ENCODE measurements at regions not wholly inside any gene's neighbourhood (a gene's known extent, or its start where the extent isn't known, plus 50 kb on each side); places are given as distances from the start of the nearest gene placed in this dataset.
A peak's percentile ranks its signal among the peaks of the same experiment; 100 is the strongest.
"Not testable (repeated sequence)": the region's sequence is repeated elsewhere in the genome, so short reads cannot be mapped to it uniquely, and the experiment has no call there.

DNA sequence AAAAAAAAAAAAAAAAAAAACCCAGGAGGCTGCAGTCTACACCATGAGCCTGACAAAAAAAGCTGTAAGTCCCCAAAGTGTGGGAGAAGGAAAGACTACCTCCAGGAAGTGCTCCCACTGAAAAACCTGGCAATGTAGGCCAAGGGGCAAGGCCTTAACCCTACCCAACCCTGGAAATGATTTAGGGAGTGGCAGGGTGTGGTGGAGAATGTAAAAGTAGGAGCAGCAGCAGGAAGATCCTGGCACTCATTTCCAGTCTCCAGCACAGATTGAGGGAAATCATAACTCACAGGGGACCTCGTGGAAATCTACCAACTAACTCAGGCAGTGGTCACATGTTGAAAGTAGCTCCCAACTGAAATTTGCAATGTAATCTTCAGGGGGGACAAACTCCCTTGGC, 839.5 kb downstream of the EPHA3 start:
- DNase-seq = no peak

DNA sequence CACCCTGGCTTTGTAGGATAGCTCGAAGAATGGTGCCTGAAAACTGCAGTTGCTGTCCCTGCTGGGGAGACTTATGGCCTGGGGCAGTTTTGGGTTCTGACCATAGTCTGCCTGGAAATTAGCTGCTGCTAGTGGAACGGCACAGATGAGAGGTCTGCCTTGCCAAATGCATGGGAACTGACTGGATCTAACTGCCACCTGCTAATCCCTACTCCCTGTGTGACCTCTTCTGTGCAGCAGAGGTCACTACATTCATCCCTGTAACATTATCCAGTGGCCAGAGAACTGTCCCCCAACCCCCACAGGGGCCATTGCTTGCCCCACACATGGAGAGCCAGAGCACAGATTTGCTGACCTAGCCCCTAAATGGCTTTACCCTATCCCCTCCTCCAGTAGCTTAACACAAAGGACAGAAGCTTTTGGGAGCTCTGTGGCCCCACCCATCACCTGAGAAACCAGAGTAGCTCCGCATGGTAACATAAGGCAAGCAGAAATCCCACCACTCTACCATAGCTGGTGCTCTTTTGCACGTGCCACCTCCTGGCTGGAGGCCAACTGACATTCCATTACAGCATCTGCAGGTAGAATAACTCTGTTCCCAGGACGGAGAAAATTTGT, 840.0 kb downstream of the EPHA3 start:
- DNase-seq = no peak

DNA sequence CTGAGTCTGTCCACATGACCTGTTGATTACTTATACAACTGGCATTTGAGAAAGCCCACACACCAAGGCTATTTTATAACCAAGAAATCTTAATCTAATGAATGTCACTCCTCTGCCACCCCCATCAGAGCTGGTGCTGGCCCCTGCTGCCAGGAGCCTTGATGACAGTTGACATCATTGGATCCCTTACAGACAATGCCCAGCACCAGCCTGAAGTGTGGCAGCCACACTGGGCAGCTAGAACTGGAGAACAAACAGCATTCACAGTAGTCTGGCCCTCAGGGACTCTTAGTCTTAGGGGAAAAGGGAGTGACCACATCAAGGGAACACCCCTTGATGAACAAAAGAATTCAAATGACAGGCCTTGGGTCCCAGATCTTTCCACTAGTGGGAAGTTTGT, 840.6 kb downstream of the EPHA3 start:
- no peak for DNase-seq

DNA sequence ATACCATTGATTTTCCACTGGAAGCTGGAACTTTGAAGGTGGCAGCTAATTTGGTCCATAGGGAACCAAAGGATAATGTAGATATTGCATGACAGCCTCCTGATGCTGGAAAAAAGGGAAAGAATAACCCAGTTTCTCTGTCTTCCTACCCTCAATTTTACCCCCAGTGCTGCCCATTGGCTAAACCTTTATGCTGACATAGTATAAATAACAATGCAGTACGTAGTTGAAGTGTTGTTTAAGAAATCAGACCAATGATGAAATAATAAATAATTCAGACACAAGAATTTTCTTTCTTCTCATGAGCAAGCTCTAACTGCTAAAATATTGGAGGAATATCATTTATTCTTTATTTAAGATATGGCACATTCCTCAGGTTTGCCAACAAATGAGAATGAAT, 843.4 kb downstream of the EPHA3 start:
- DNase-seq = no peak

DNA sequence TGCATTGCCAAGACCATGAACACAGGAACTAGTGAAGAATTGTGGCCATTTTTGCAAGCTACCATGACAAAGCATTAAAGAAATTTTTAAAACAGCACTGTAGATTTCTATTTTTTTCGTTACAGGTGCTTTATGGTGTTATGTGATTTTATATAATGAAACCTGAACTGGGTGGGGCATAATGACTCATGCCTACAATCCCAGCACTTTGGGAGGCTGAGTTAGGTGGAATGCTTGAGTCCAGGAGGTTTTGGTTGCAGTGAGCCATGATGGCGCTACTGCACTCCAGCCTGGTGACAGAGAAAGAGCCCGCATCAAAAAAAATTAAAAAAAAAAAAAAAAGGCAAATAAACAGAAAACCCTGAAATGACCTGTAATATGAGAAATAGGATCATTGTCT, 846.7 kb downstream of the EPHA3 start:
- DNase-seq = no peak

DNA sequence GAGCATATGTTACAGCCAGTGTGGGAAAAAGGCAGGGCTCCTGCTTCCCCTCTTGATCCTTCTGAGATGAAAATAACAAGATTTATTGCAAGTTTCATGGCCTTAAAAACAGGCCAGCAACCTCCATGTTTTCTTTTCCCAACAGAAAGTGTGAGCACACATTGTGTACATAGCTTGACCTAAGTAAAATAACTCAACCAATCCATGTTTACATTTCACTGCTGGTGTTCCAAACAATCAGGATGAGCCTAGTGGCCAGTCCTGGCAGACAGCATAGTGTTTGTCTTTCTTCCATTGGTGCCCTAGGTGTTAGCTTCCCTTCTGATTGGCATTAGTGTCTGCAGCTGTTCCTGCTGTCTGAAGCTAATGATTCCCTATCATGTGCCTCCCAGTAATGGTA, 847.7 kb downstream of the EPHA3 start:
- no peak for DNase-seq

DNA sequence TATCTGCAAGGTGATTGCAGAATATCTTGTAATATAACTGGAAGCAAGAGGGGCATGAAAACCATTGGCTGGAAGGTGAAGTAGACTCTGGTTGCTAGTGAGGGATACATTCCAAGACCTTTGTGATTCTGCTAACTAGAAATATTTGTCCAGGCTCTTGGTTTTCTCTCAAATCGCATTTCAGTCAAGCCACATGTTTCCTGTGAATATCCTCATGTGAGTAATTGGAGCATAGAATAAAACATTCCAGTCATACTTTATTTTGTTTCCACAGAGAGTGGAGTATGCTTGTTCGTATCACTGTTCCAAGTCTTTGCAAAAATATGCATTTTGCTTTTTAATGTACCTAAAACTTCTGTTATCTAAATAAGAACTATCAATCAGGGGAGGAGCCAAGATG, 850.0 kb downstream of the EPHA3 start:
- no peak for DNase-seq

DNA sequence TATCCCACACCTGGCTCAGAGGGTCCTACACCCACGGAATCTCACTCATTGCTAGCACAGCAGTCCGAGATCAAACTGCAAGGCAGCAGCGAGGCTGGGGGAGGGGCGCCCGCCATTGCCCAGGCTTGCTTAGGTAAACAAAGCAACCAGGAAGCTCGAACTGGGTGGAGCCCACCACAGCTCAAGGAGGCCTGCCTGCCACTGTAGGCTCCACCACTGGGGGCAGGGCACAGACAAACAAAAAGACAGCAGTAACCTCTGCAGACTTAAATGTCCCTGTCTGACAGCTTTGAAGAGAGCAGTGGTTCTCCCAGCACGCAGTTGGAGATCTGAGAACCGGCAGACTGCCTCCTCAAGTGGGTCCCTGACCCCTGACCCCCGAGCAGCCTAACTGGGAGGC, 850.7 kb downstream of the EPHA3 start:
- DNase-seq = not testable (repeated sequence)

DNA sequence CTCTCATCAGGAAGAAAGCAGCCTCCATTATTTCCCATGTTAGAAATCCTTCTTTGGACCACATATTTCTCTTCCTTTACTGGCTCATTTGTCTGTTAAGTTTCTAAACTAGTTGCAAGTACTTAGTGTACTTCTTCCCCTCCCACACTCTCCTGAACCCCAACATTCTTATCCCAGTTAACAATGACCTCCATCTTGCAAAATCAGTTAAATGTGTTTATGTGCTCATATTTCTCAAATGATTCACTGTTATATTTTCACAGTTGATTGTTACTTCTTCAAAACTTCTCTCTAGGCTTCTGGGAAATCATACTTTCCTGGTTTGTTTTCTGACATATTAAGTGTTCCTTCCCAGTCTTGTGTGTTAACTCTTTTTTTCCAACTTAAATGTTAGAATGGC, 856.9 kb downstream of the EPHA3 start:
- no peak for DNase-seq

DNA sequence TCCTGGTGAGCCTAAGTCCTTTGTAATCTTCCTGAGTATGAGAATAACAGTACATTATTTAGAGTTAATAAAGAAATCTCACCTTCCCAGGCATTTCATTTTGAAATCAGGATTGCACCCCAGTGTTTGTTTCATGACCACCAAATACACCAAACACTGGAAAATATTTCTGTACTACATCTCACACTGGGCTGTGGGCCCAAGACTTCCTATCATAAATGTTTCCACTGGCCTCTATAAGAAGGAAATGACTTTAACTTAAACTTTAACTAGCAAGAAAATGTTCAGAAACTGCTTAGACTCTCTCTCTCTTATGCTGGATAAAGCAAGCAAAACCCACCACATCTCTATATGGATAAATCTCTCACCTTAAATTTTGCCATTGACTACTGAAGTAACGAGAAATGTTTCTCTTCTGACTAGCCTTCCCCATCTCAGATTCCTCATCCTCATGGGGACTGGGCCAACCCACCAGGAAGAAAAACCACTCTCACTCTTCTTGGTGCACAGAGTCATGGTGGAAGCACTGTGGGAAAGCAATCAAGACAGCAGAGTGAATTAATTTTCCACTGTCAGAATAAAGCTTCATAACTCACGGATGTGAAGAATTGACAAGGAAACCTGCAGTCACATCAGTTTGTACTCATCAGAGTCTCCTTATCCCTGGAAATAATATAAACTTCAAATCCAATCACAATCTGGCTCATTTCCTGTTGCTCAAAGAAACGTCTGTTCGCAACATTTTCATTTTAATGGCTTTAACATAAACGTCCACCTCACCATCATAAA, 859.6 kb downstream of the EPHA3 start:
- no peak for DNase-seq

DNA sequence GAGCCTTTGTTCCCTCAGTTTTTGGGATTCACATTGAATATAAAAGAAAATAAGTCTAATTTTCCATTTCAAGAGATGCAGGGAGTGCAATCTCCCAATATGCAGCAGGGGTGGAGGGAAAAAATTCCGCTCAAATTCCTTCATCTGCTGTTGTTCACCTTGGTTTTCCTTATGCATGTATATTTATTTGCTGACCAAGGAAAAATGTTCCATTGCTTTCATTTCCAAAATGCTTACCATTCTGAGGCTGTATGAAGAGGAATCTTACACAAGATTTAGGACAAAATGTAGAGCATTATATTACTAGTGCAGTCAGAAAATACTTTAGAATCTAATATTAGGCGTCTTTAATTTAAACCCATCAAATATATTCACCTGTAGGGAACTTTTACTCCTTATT, 863.9 kb downstream of the EPHA3 start:
- DNase-seq = no peak

DNA sequence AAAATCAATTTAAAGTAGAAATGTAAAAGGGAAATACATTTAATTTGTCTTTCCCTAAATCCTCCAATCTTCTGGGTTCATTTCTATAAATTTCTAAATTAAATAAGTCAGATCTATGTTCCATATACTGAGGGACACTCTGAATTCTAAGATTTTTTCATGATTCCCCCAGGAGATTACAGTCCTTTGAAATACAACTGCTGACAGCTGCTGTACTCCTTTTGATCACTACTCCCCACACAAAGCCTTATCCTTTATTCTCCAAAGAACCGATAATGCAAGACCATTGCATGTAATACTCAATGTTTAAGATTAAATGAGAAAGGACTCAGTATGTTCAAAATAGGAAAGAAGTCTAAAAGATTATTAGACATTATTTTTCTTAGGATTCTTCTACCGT, 865.7 kb downstream of the EPHA3 start:
- no peak for DNase-seq

DNA sequence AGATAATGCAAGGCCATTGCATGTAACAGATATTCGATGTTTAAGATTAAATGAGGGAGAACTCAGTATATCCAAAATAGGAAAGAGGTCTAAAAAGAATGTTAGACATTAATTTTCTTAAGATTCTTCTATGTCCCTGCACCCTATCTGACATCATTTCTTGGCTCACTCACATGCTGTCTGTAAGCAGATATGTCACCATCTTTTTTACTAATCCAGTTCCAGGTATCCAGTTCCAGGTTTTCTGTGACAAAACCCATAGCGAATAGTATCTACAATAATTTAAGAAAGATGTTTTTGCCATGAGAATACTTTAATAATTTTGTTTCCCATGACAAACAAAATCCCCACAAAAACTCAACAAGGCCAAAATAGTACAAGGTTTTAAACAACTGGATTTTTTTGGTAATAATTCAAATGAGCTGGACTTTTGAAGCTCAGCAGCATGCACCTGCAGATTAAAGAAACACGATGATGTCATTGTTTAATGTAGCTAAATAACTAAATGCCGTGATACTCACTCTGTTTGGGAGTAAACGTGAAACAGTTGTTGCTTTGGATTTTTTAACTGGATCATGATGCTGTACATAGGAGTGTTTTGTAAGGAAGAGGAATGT, 867.6 kb downstream of the EPHA3 start:
- no peak for DNase-seq

DNA sequence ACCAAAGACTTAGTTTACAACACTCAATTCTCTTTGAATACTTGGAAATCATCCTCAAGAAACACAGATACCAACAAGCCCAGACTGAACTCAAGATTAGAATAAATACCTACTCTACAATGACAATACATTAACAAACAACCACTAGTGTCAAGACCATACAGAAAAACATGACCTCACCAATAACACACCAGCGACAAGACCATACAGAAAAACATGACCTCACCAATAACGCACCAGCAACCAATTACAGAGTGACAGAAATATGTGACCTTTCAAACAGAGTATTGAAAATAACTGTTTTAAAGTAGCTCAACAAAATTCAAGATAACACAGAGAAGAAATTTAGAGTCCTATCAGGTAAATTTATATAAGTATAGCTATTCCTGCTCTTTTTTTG, 876.0 kb downstream of the EPHA3 start:
- no peak for DNase-seq

DNA sequence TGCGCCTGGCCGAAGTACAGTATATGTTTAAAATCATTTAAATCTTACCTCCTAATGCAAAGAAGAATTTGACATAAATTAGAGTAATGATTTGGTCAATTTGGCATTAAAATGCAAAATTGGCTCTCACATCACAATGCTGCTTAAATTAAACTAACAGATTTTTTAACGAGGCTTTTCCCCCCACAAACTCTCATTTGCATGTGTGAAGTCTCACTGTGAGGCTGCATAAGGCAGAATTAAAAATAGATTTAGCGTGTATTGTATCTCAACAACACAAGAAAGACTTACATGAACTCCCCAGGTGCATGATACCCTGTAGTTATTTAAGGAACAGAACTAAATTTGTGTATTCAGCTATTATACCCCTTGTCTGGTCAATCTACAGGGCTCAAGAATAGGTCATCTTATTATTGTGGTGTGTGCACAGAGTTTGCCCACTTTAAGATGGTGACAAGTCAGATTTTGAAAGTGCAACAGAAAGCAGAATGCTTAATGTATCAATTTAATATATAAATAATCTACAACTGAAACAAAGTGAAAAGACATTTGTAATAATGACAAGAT, 897.9 kb downstream of the EPHA3 start:
- DNase-seq = no peak

DNA sequence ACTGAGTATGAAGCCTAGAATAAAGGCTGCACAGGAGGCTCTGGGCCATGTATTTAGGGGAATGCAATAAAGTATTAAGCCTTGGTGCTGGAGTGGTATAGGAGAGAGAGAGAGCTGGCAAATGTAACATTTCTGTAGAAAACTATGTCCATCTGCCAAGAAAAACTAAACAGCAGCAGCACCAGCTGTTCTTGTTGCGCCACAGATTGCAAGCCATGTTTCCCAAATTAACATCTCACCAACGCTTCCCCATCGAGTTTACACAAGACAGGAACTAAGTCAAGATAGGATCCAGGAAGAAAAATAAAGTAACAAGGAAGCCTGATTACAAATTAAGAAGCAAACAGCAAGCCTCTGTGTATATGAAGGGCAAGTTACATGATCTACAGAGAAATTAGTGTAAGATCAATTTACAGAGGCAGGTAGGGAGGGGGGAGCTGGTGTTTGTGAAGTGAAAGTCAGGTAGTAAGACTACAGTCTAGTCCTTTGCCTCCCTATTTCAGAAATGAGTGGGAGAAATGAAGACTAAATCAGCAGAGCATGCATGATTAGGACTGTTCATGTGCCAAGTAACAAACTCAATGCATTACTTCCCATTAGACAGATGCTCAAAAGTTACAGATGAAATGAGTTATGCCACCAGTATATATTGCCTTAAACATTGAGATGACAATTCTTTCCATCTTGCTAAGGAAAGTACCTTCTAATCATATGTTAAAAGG, 900.5 kb downstream of the EPHA3 start:
- DNase-seq = peak; percentile 69 to 77

DNA sequence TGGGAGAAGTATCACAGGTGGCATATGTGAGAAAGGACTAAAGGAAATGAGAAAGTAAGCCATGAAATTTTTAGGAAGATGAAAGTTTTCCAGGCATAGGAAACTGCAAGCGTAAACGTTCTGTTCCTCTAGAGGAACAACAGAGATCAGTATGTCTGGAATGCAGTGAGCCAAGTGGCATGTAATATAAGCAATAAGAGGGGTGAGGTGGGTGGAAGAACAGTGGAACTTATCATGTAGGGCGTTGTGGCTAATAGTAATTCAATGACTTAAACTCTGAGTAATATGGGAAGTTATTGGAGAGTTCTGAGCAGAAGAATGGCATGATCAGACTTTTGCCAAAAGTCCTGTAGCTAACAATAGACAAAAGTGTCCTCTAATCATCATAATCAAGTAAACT, 902.9 kb downstream of the EPHA3 start:
- peak; percentile 10 to 23 for DNase-seq

DNA sequence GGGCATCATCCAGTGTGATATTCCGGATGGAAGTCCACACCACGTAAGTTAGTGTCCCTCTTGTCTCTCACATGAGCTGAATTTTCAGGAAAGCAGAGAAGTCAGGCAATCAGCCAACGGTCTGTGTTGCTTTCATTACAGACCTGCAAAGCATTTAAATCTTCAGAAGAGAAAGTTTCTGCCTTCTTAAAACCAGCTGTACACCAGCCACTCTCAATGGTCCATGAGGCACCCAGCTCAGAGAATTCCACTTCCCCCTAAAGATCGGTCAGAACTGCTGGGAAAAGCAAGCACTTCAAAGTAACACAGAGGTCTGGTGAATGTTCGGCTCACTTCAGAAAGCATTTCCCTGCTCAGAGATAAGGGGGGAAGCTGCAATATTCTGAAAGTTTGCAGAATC, 903.7 kb downstream of the EPHA3 start:
- DNase-seq = no peak

DNA sequence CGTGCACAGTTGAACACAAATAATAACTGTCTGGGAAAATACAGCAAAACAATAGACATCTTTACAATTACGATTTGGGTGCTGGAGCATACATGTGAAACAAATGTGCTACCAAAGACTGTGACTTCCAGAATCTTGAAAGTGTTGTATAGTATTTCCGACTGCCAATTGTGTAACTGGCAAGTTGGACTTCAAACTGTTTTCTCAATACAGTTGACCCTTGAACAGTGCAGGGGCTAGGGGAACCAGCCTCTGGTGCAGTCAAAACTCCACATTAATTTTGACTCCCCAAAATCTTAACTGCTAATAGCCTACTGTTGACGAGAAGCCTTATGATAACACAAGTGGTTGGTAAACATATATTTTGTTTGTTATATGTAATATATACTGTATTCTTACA, 904.2 kb downstream of the EPHA3 start:
- DNase-seq = no peak

DNA sequence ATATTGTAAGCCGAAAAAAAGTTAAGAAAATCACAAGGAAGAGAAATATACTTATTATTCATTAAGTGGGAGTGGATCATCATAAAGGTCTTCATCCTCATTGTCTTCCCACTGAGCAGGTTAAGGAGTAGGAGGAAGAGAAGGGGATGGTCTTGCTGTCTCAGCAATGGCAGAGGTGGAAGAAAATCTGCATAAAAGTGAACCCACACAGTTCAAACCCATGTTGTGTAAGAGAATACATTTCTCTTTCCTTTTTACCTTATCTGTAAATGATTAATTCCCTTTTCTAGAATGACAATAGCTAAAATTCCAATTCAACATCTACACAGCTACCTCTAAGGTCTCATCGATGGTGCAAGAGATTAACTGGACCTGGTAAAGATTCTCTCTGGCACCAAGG, 904.6 kb downstream of the EPHA3 start:
- no peak for DNase-seq

DNA sequence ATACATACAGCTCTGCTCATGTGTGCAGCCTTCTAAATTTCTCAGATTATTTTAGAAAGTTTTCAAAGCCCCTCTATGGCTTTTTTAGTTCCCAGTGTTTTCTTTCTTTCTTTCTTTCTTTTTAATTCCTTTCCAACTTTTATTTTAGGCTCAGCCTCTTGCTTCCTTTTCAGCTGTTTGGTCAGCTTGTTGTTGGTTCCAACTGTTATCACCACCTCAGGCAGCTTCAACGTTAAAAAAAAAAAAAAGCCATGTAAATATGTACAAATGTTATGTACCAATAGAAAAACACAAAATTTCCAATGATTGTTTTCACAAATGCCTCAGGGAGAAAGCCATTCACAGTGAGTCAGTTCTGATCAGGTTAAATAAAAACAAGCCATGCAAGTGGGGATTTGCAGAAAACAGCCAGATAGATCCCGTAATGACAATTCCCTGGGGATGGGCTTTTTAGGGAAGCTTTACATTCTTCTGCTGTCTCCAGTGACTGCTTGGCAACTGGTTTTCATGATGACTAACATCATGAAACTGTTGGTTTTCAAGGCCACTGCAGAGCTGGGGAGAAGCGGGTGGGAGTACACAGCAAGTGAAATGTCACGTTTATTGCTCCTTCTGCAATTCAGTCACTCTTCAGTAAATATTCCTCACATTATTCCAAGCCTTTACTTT, 908.4 kb downstream of the EPHA3 start:
- no peak for DNase-seq

DNA sequence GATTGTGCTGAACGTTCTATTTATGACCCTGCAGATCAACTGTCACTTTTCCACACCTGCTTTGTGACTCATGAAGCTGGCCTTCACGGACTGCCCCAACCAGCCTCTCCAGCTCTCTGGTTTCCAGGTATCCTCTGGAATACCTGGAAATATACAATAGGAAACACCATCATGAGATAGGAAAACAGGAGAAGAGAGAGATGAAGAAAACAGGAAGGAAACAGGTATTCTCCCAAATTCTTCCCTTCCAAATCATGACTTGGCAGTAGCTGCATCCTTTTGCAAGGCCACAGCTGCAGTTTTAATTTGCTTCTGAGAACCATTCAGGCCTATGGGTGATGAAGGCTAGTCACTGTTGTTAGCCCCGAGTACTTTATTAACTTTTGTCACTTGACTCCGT, 909.1 kb downstream of the EPHA3 start:
- DNase-seq = no peak

DNA sequence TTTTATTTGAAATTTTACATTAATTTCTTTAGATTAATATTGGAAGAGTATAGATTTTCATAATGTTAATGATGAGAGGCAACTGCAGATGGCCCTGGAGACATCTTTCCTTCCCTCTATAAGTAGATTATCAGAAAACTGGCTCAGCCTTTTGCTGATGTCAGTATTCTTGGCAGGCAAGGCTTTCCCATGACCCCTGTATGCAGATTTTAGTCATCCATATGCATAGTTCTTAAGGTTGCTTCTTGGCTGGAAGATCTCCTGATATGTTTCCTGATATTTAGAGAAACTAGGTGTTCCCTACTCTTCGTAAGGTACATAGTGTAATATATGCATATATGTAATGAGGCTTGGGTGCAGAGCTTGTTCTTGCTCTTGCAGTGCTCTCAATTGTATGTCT, 911.4 kb downstream of the EPHA3 start:
- no peak for DNase-seq

Data from inflammatory macrophage (primary cell).